ENCODE measurements at regions not wholly inside any gene's neighbourhood (a gene's known extent, or its start where the extent isn't known, plus 50 kb on each side); places are given as distances from the start of the nearest gene placed in this dataset.

DNA sequence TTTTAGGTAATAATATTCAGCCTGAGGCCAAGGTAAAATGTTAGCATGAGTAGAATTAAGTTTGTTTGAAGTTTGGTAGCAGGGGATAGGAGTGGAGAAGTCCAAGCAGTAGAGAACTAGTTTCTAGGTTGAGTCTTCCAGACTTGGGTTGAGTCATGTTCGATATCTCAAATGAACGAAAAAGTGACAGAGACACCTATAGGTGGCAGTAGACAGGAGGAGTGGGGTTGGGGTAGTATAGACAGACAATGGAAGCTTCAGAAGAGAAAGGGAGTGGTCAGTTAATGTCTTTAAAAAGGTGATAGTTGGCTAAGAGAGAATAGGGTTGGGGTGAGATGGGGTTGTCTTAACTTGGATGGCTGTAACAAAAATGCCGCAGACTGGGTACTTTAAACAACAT, 58.7 kb upstream of the EMCN start:
- dilution Hi-C loops (cut with HindIII; ENCODE audit: low sequenced_read_pairs, unreplicated experiment) (no loop called here), in situ Hi-C loops (cut with MboI; ENCODE audit: low sequenced_read_pairs) (no loop called here)
- 86% methylated on average over 2 of the region's 3 CpGs; no CpG with 5 or more reads in 1 of the 2 experiments for WGBS, 2 experiments (ENCODE audit: extremely low coverage in 2 of 2, insufficient read length in 1 of 2)

More for the DNA sequence above, 58.7 kb upstream of the EMCN start:
- Histone ChIP-seq H3K36me3 (ENCODE audit: control insufficient read depth, insufficient read depth, low read length) (no peaks in the 10 kb centered on the region), H3K9ac (ENCODE audit: low read depth, low read length) (no peak overlapping the region), H3K9me1 (ENCODE audit: insufficient read depth, low read length) (no peaks in the 10 kb centered on the region), H4K5ac (ENCODE audit: low read depth, low read length) (no peak overlapping the region), H3K4ac (ENCODE audit: low read depth, low read length) (no peak overlapping the region), H3K4me1 (ENCODE audit: control insufficient read depth, insufficient read depth, low read length) (no peaks in the 10 kb centered on the region), H4K91ac (ENCODE audit: insufficient read depth, low read depth, low read length) (no peak overlapping the region), H2BK5ac (ENCODE audit: low read depth, low read length, poor library complexity, severe bottlenecking) (no peak overlapping the region), H3K14ac (replicated peaks; ENCODE audit: low read depth, low read length) (no peak overlapping the region), H3K27me3 (ENCODE audit: control insufficient read depth, insufficient read depth, low read length) (no peaks in the 10 kb centered on the region), H3K4me2 (ENCODE audit: low read depth, low read length) (no peak overlapping the region), H3K4me3 (ENCODE audit: insufficient read depth, low read depth, low read length) (no peak overlapping the region), H4K8ac (ENCODE audit: low read depth in 2 of 2, low read length in 2 of 2) (no peak overlapping the region), H2AK9ac (replicated peaks; ENCODE audit: low read depth, low read length, poor library complexity) (no peak overlapping the region), H3K18ac (ENCODE audit: low read depth, low read length) (no peak overlapping the region), H2BK120ac (ENCODE audit: low read depth, low read length) (no peak overlapping the region), H3K56ac (ENCODE audit: extremely low read depth, insufficient read depth, low read length) (no peak overlapping the region), H3K27ac (ENCODE audit: insufficient read depth, low read length) (no peak overlapping the region), H2AK5ac (ENCODE audit: low read depth, low read length) (no peak overlapping the region), H3K9me3 (ENCODE audit: control insufficient read depth, insufficient read depth, low read length) (no peaks in the 10 kb centered on the region), H3K79me1 (ENCODE audit: low read depth in 1 of 2, low read length in 2 of 2) (no peaks in the 10 kb centered on the region), H2BK15ac (ENCODE audit: low read depth, low read length) (no peak overlapping the region), H4K20me1 (ENCODE audit: insufficient read depth, low read length) (no peaks in the 10 kb centered on the region), H2BK20ac (ENCODE audit: low read depth, low read length) (no peak overlapping the region), H2AFZ (replicated peaks; ENCODE audit: low read length, poor library complexity) (no peak overlapping the region), H3K23ac (ENCODE audit: low read depth, low read length) (no peak overlapping the region)
- intact Hi-C loops (cut with micrococcal nuclease): no loop called here
- ChIA-PET POLR2A (ENCODE audit: unreplicated experiment) (no interaction called here), CTCF (no interaction called here)
- DNase-seq (no peak), ATAC-seq (ENCODE audit: low read depth) (no peak)
- BruUV-seq (replicated peaks): no TSS peak
- TF ChIP-seq CEBPB (IDR thresholded peaks at IDR 0.05; ENCODE audit: low read depth, low read length) (no peak), USF2 (IDR thresholded peaks at IDR 0.05; ENCODE audit: low read depth, low read length) (no peak), POLR2A (IDR thresholded peaks at IDR 0.05; ENCODE audit: low read depth, low read length) (no peak), RCOR1 (IDR thresholded peaks at IDR 0.05; ENCODE audit: insufficient replicate concordance, low read length) (no peak), CHD1 (IDR thresholded peaks at IDR 0.05; ENCODE audit: low read depth, low read length) (no peak), MAZ (IDR thresholded peaks at IDR 0.05; ENCODE audit: borderline replicate concordance, low read depth, low read length) (no peak), MAFK (IDR thresholded peaks at IDR 0.05; ENCODE audit: low read depth, low read length) (no peak), MXI1 (IDR thresholded peaks at IDR 0.05; ENCODE audit: borderline replicate concordance, low read depth, low read length) (no peak), RAD21 (IDR thresholded peaks at IDR 0.05; ENCODE audit: low read length) (no peak)
- TF ChIP-seq, protein P1, sequence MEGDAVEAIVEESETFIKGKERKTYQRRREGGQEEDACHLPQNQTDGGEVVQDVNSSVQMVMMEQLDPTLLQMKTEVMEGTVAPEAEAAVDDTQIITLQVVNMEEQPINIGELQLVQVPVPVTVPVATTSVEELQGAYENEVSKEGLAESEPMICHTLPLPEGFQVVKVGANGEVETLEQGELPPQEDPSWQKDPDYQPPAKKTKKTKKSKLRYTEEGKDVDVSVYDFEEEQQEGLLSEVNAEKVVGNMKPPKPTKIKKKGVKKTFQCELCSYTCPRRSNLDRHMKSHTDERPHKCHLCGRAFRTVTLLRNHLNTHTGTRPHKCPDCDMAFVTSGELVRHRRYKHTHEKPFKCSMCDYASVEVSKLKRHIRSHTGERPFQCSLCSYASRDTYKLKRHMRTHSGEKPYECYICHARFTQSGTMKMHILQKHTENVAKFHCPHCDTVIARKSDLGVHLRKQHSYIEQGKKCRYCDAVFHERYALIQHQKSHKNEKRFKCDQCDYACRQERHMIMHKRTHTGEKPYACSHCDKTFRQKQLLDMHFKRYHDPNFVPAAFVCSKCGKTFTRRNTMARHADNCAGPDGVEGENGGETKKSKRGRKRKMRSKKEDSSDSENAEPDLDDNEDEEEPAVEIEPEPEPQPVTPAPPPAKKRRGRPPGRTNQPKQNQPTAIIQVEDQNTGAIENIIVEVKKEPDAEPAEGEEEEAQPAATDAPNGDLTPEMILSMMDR (conservative IDR thresholded peaks at IDR 0.05; ENCODE audit: low read depth, low read length): no peak

All from IMR-90 (cell line).